ENCODE measurements at regions not wholly inside any gene's neighbourhood (a gene's known extent, or its start where the extent isn't known, plus 50 kb on each side); places are given as distances from the start of the nearest gene placed in this dataset.

- Histone ChIP-seq H4K20me1 (ENCODE audit: insufficient read depth, low read depth, low read length) (no peaks in the 10 kb centered on the region), H2AFZ (ENCODE audit: low read length) (no peak overlapping the region), H3K79me2 (ENCODE audit: low read length) (no peaks in the 10 kb centered on the region), H3K9me2 (replicated peaks; ENCODE audit: insufficient read depth, low read length) (no peaks in the 10 kb centered on the region), H3K9ac (ENCODE audit: low read length) (no peak overlapping the region), H3K4me3 (ENCODE audit: low read length) (no peak overlapping the region), H3K27me3 (ENCODE audit: low read length) (no peaks in the 10 kb centered on the region), H3K36me3 (ENCODE audit: insufficient read depth, low read length) (no peaks in the 10 kb centered on the region), H3K27ac (ENCODE audit: low read length) (no peak overlapping the region), H3K9me3 (ENCODE audit: low read length) (no peaks in the 10 kb centered on the region), H3K4me1 (ENCODE audit: low read length) (no peaks in the 10 kb centered on the region), H3K4me2 (ENCODE audit: low read depth, low read length, poor library complexity, severe bottlenecking) (no peak overlapping the region)
- no peak for DNase-seq
These were observed 145.3 kb upstream of the ZNF462 start for GRCh38 chr9:106717686-106718085.

GRCh38 chr9:106718936-106719335 is 144.0 kb upstream of the ZNF462 start:
- no peak for DNase-seq
- no peak overlapping the region for H3K4me3 ChIP-seq (ENCODE audit: low read length)
- no peaks in the 10 kb centered on the region for H3K27me3 ChIP-seq (ENCODE audit: low read length)
- no peak overlapping the region for H3K9ac ChIP-seq (ENCODE audit: low read length)
- H3K27ac ChIP-seq (ENCODE audit: low read length), result no peak overlapping the region
- no peak overlapping the region for H3K4me2 ChIP-seq (ENCODE audit: low read depth, low read length, poor library complexity, severe bottlenecking)
- no peaks in the 10 kb centered on the region for H3K9me3 ChIP-seq (ENCODE audit: low read length)
- no peaks in the 10 kb centered on the region for H3K4me1 ChIP-seq (ENCODE audit: low read length)
- H3K9me2 ChIP-seq (replicated peaks; ENCODE audit: insufficient read depth, low read length), result no peaks in the 10 kb centered on the region
- H4K20me1 ChIP-seq (ENCODE audit: insufficient read depth, low read depth, low read length), result no peaks in the 10 kb centered on the region
- H3K36me3 ChIP-seq (ENCODE audit: insufficient read depth, low read length), result no peaks in the 10 kb centered on the region
- H2AFZ ChIP-seq (ENCODE audit: low read length), result no peak overlapping the region
- no peaks in the 10 kb centered on the region for H3K79me2 ChIP-seq (ENCODE audit: low read length)

DNA sequence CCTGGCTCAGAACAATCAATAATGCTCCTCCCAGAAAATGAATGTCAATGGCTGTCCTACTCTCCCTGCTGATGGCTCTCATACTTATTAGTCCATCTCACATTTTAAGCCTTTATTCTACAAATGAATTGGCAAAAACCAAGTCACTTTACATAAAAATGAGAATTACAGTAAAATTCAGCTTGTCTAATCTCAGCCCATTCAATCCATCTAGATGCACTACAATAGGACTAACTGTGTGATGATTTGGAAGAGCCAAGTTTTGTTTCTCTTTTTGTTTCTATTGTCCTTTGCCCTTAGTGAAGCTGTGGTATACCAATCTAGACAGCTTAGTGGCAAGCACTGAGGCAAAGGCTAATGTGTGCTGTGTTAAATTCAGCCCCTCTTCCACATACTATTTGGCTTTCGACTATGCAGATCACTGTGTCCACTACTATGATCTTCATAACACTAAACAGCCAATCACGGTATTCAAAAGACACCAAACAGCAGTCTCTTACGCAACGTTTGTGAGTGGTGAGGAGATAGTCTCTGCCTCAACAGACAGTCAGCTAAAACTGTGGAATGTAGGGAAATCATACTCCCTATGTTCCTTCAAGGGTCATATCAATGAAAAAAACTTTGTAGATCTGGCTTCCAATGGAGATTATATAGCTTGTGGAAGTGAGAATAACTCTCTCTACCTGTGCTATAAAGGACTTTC is 140.8 kb upstream of the ZNF462 start:
- no peak for DNase-seq
- H3K79me2 ChIP-seq (ENCODE audit: low read length), result no peaks in the 10 kb centered on the region
- no peak overlapping the region for H3K4me2 ChIP-seq (ENCODE audit: low read depth, low read length, poor library complexity, severe bottlenecking)
- no peaks in the 10 kb centered on the region for H3K4me1 ChIP-seq (ENCODE audit: low read length)
- no peak overlapping the region for H3K9ac ChIP-seq (ENCODE audit: low read length)
- H4K20me1 ChIP-seq (ENCODE audit: insufficient read depth, low read depth, low read length), result no peaks in the 10 kb centered on the region
- H3K9me3 ChIP-seq (ENCODE audit: low read length), result no peaks in the 10 kb centered on the region
- no peaks in the 10 kb centered on the region for H3K9me2 ChIP-seq (replicated peaks; ENCODE audit: insufficient read depth, low read length)
- H3K36me3 ChIP-seq (ENCODE audit: insufficient read depth, low read length), result no peaks in the 10 kb centered on the region
- no peak overlapping the region for H3K27ac ChIP-seq (ENCODE audit: low read length)
- no peak overlapping the region for H3K4me3 ChIP-seq (ENCODE audit: low read length)
- H3K27me3 ChIP-seq (ENCODE audit: low read length), result no peaks in the 10 kb centered on the region
- H2AFZ ChIP-seq (ENCODE audit: low read length), result no peak overlapping the region

DNA sequence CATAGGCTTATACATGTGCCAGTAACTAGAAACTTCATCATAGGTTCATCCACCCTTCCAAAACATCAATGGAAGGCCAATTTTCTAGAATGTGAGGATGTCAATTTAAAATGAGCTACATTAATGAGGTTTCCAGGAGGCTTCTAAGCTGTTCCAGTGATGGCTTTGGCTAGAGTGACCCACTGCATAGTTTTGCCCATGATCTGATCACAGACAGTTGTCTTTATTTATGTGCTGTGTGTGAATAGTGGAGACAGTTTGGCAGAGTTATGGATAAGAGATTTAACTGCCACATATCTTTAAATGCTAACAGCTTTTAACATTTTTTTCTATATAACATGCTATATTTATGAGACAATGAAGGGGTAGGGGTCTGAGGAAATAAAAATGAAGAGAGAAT is 139.0 kb upstream of the ZNF462 start:
- Histone ChIP-seq H4K20me1 (ENCODE audit: insufficient read depth, low read depth, low read length) (no peaks in the 10 kb centered on the region), H3K9ac (ENCODE audit: low read length) (no peak overlapping the region), H3K4me1 (ENCODE audit: low read length) (no peaks in the 10 kb centered on the region), H2AFZ (ENCODE audit: low read length) (no peak overlapping the region), H3K79me2 (ENCODE audit: low read length) (no peaks in the 10 kb centered on the region), H3K9me2 (replicated peaks; ENCODE audit: insufficient read depth, low read length) (no peaks in the 10 kb centered on the region), H3K4me2 (ENCODE audit: low read depth, low read length, poor library complexity, severe bottlenecking) (no peak overlapping the region), H3K4me3 (ENCODE audit: low read length) (no peak overlapping the region), H3K27me3 (ENCODE audit: low read length) (no peaks in the 10 kb centered on the region), H3K36me3 (ENCODE audit: insufficient read depth, low read length) (no peaks in the 10 kb centered on the region), H3K27ac (ENCODE audit: low read length) (no peak overlapping the region), H3K9me3 (ENCODE audit: low read length) (no peaks in the 10 kb centered on the region)
- no peak for DNase-seq

DNA sequence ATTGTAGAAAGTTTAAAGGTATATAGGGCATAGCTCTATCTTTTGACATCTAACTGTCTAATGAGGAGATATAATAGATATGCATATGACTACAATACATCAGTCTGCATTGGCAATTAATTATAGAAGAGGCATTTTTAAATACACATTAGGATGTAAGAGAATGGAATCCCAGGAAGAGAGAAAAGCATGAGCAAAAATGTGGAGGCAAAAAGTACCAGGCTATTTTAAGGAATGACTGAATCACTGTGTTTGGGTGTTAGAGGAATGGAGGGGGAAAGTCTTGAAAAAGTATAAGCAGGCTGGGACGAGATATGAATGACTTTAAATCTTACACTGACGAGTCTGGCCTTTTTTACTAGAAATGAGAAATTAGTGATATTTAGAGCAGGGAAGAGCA is 138.4 kb upstream of the ZNF462 start:
- DNase-seq, result no peak
- no peaks in the 10 kb centered on the region for H4K20me1 ChIP-seq (ENCODE audit: insufficient read depth, low read depth, low read length)
- no peak overlapping the region for H3K9ac ChIP-seq (ENCODE audit: low read length)
- H3K36me3 ChIP-seq (ENCODE audit: insufficient read depth, low read length), result no peaks in the 10 kb centered on the region
- H3K27ac ChIP-seq (ENCODE audit: low read length), result no peak overlapping the region
- H3K9me2 ChIP-seq (replicated peaks; ENCODE audit: insufficient read depth, low read length), result no peaks in the 10 kb centered on the region
- no peaks in the 10 kb centered on the region for H3K27me3 ChIP-seq (ENCODE audit: low read length)
- H3K4me3 ChIP-seq (ENCODE audit: low read length), result no peak overlapping the region
- no peaks in the 10 kb centered on the region for H3K9me3 ChIP-seq (ENCODE audit: low read length)
- no peaks in the 10 kb centered on the region for H3K79me2 ChIP-seq (ENCODE audit: low read length)
- no peaks in the 10 kb centered on the region for H3K4me1 ChIP-seq (ENCODE audit: low read length)
- H3K4me2 ChIP-seq (ENCODE audit: low read depth, low read length, poor library complexity, severe bottlenecking), result no peak overlapping the region
- no peak overlapping the region for H2AFZ ChIP-seq (ENCODE audit: low read length)

DNA sequence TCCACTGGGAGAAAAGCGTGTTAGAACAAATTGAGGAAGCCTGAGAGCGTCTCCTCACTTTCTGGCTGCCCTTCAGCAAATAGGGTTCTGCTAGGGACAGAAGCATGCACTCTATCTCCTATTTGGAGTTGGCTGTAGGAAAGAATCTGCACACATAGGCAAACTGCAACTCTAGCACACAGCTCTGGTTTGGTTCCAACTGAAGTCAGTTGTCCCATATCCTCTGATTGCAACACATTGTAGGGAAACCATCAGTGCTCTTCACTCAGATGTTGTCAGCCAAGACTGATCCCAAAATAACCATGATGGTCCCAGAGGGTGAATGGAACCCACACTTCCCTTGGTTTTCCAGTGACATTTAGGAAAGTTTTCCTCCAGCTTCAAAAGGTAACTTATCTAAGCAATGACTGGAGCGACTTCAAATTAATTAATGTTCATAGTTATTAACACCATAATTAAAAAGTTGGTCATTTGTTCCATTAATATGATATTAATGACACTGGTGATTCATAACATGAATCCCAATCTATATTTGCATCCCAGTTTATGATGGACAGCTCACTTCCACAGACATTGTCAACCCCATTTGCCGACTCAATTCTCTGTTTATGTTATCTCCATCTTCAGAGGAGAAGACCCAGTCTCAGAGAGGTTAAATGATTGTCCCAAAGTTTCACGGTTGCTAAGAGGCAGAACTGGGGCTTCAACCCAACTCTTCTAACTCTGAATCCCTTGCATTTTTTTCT is 136.7 kb upstream of the ZNF462 start:
- Histone ChIP-seq H3K9me2 (replicated peaks; ENCODE audit: insufficient read depth, low read length) (no peaks in the 10 kb centered on the region), H3K9ac (ENCODE audit: low read length) (no peak overlapping the region), H4K20me1 (ENCODE audit: insufficient read depth, low read depth, low read length) (no peaks in the 10 kb centered on the region), H3K36me3 (ENCODE audit: insufficient read depth, low read length) (no peaks in the 10 kb centered on the region), H3K79me2 (ENCODE audit: low read length) (no peaks in the 10 kb centered on the region), H3K4me3 (ENCODE audit: low read length) (no peak overlapping the region), H3K27me3 (ENCODE audit: low read length) (no peaks in the 10 kb centered on the region), H3K4me1 (ENCODE audit: low read length) (no peaks in the 10 kb centered on the region), H3K9me3 (ENCODE audit: low read length) (no peaks in the 10 kb centered on the region), H3K4me2 (ENCODE audit: low read depth, low read length, poor library complexity, severe bottlenecking) (no peak overlapping the region), H3K27ac (ENCODE audit: low read length) (no peak overlapping the region), H2AFZ (ENCODE audit: low read length) (no peak overlapping the region)
- DNase-seq, result no peak

DNA sequence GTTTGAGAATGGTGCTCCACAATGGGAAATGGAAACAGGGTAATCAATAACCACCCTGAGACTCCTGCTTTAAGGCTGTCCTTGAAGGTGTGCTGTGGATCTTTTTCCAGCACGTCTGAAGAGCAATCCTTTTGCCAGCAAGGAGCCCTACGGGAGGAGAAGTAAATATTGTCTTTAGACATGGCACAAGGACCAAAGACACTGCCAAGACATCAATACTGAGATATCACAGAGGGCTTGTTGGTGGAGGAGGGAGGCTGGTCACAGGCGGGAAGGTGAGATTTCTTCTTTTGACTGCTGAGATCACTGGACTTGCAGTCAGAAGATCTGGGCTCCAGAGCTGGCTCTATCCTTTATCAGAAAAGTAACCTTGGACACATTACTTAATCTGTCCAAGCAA is 135.0 kb upstream of the ZNF462 start:
- no peak overlapping the region for H3K4me3 ChIP-seq (ENCODE audit: low read length)

GRCh38 chr9:106728860-106729259 is 134.1 kb upstream of the ZNF462 start:
- no peak overlapping the region for H3K4me2 ChIP-seq (ENCODE audit: low read depth, low read length, poor library complexity, severe bottlenecking)
- H3K9me2 ChIP-seq (replicated peaks; ENCODE audit: insufficient read depth, low read length), result no peaks in the 10 kb centered on the region
- no peak overlapping the region for H3K27ac ChIP-seq (ENCODE audit: low read length)
- no peak overlapping the region for H2AFZ ChIP-seq (ENCODE audit: low read length)
- no peaks in the 10 kb centered on the region for H3K27me3 ChIP-seq (ENCODE audit: low read length)
- no peaks in the 10 kb centered on the region for H3K4me1 ChIP-seq (ENCODE audit: low read length)
- no peaks in the 10 kb centered on the region for H3K36me3 ChIP-seq (ENCODE audit: insufficient read depth, low read length)
- H3K4me3 ChIP-seq (ENCODE audit: low read length), result no peak overlapping the region
- DNase-seq, result no peak
- H3K9me3 ChIP-seq (ENCODE audit: low read length), result no peaks in the 10 kb centered on the region
- H4K20me1 ChIP-seq (ENCODE audit: insufficient read depth, low read depth, low read length), result no peaks in the 10 kb centered on the region
- H3K79me2 ChIP-seq (ENCODE audit: low read length), result no peaks in the 10 kb centered on the region
- no peak overlapping the region for H3K9ac ChIP-seq (ENCODE audit: low read length)

More for the DNA sequence above, 135.0 kb upstream of the ZNF462 start:
- H3K9ac ChIP-seq (ENCODE audit: low read length), result no peak overlapping the region
- H3K4me1 ChIP-seq (ENCODE audit: low read length), result no peaks in the 10 kb centered on the region
- H3K9me2 ChIP-seq (replicated peaks; ENCODE audit: insufficient read depth, low read length), result no peaks in the 10 kb centered on the region
- no peaks in the 10 kb centered on the region for H3K36me3 ChIP-seq (ENCODE audit: insufficient read depth, low read length)
- H3K9me3 ChIP-seq (ENCODE audit: low read length), result no peaks in the 10 kb centered on the region
- DNase-seq, result no peak
- H3K4me2 ChIP-seq (ENCODE audit: low read depth, low read length, poor library complexity, severe bottlenecking), result no peak overlapping the region
- no peaks in the 10 kb centered on the region for H3K27me3 ChIP-seq (ENCODE audit: low read length)
- no peaks in the 10 kb centered on the region for H3K79me2 ChIP-seq (ENCODE audit: low read length)
- H2AFZ ChIP-seq (ENCODE audit: low read length), result no peak overlapping the region
- no peaks in the 10 kb centered on the region for H4K20me1 ChIP-seq (ENCODE audit: insufficient read depth, low read depth, low read length)
- no peak overlapping the region for H3K27ac ChIP-seq (ENCODE audit: low read length)

Data from Karpas-422 (cell line).